AML-193 (cell line): ENCODE measurements at regions not wholly inside any gene's neighbourhood (a gene's known extent, or its start where the extent isn't known, plus 50 kb on each side); places are given as distances from the start of the nearest gene placed in this dataset.

Experiments used
- DNase-seq, 2 experiments: peaks; one replicate each; lab custom pipeline; 2025; lab: John Stamatoyannopoulos, UW

DNA sequence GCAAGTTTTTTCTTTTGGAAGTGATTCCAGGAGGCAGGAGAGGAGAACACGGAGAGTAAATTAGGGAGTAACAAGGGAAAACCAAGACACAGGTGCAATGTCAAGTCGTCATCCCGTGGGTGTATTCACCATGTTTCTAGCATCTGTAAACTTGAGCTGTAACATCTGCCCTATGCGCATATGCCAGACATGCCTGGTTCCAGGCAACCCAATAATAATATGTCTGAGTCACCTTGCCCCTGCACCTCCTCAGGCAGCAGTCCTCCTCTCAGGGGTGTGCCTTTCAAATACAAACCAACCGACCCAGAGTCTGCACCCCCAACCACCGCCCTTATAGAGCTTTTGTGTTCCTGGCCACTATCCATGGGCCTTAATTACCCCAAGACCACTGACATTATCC, 107.0 kb upstream of the PDE1C start:
- no peak for DNase-seq

GRCh38 chr7:32175099-32175498, 104.9 kb upstream of the PDE1C start:
- no peak for DNase-seq

DNA sequence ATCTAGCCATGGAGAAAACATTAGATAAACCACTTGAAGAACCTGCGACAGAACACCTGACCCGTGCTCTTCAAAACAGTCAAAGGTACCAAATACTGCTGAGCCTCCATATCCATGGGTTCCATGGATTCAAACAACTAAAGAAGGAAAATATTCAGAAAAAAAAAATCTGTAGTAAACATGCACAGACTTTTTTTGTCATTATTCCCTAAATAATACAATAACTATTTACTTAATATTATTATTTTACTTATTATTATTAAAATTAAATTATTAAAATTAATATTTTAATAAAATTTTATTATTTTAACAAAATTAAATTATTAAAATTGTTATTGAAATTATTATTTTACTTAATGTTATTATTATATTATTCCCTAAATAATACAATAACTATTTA, 101.0 kb upstream of the PDE1C start:
- no peak for DNase-seq

- no peak for DNase-seq
Measured at GRCh38 chr7:32170838-32171237, 100.6 kb upstream of the PDE1C start.

DNA sequence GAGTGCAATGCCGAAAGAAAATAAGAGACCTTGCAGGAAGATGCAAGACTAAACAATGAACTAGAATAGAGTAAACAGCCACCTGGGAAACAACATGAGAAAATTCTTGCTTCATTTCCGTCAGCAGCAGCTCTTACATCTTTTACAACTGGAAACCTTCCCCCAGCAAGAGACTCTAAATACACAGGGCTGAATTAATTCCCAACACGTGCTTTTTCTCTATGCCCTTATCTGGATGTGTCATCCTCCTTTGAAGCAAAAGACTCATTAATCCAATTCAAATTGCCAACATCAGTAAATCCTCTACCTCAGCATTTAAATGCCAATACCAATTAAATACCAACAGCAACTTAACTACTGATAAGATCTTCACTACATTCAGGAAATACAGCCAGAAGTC, 99.0 kb upstream of the PDE1C start:
- no peak for DNase-seq

DNA sequence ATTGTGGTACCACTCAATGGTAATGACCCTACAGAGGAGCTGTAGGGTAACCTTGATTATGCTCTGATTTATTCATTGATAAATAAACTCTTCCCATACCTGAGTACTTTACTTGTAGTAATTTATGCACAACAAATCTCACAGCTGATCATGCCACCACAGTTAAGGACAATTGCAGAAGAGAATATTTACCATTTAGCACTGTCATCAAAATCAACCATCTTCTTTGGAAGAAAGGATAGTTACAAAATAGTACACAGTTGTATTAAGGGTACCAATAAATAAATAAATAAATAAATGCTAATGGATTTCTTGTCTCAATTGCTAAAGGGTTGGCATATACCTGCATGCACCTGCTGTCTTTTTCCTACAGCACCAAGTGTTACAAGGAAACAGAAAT, 97.6 kb upstream of the PDE1C start:
- DNase-seq = no peak

- no peak for DNase-seq
Measured at GRCh38 chr7:32167256-32167655, 97.0 kb upstream of the PDE1C start.

- peak; percentile 13 to 25 for DNase-seq
Measured at GRCh38 chr7:32164341-32164996, 94.3 kb upstream of the PDE1C start.

- DNase-seq = no peak
Measured at GRCh38 chr7:32163896-32164295, 93.7 kb upstream of the PDE1C start.

DNA sequence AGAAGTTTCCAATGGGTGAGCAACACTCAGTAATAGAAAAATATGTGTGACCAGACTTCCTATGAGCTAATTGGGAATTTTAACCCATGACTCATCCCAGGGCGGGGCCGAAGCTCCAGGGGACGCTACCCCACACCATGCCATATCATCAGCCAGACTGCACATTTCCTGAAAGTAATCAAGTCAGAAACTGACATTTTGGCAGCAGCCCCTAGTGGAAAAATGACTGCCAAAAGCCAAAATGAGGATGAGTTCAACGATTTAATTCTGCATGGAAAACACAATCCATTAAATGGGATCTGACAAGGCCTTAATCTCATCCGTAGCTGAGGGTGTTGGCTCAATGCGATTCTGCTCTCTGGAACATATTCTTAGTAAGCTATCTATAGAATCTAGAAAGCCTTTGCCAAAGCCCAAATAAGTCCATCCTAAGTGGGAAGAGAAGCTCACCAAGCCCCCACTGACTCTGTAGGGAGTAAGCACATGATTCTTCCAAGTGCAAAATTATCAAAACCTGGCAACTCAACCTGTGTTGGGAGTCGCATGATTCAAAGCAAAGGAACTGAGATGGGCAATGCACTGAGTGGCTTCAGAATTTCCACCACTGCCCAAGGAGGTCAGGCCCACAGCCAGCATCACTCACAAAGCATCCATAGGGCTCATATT, 93.1 kb upstream of the PDE1C start:
- DNase-seq = no peak

- no peak for DNase-seq
Measured at GRCh38 chr7:32161708-32162107, 91.5 kb upstream of the PDE1C start.

- no peak for DNase-seq
Measured at GRCh38 chr7:32158751-32159745, 88.8 kb upstream of the PDE1C start.

GRCh38 chr7:32158076-32158475, 87.9 kb upstream of the PDE1C start:
- no peak for DNase-seq

DNA sequence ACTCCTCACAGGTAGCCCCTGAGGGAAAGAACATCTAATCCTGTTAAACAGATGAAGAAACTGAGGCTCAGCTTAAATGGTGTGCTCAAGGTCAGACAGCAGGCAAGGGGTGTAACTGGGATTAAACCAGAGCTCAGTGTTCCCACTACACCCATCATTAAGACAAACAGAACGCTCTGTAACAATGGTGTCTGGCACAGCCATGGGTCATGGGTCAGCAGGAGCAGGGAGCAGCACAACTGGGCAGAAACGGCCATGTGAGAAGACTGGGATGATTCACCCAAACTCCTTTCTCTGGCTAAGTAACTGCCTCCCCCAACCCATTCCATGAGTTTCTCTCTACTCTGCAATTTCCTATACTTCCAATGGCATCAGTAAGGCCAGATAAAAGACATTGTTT, 85.5 kb upstream of the PDE1C start:
- DNase-seq = no peak

DNA sequence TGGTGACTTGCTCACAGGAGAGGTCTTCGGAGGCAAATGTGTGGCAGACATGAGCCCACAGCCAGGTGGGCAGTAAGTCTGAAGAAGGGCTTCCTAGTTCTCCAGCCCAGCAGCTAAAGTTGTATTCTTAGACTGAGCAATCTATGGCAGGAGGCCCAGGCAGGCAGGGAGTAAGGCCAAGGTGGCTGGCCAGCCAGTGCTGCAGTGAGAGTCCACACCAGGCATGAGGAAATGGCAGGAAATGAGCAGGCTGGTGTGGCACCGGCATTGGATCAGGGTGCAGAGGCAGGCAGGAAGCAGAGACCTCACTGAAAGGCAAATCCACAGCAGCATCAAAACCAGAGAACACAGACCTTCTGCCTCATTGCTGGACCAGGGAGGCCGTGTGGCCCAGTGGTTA, 84.6 kb upstream of the PDE1C start:
- no peak for DNase-seq

DNA sequence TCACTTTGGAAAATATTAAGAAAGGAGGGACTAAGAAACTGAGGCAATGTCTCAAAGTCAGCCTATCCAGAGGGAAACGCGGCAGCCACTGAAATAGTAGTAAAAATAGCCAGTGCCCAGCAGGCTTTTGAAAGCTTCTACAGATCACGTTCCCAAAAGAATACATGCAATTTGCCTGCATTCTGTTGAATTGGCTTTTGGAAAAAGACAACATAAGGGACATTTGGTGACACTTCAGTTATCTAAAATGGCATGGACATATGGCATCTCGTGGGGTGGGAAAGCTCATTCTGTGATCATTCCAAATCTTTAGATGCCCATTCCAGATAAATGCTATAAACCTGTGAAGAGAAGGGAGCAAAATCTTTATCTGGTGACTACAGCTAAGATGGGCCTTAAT, 82.8 kb upstream of the PDE1C start:
- no peak for DNase-seq

DNA sequence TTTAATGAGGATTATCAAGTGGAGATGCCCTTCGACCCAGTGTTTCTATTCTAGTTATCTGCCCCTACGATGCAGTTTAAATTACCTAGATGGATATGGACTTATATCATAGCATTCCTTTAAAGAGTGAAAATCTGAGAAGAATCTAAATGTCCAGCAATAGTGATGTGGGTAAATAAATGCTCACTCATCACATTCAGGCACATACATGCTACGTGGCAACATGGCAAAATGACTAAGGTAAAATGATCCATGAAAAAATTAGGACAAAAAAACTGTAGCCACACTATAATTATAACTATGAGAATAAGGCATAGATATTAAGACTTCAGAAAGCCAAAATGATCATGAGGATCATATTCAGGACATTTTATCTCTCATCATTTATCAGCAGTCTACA, 82.4 kb upstream of the PDE1C start:
- no peak for DNase-seq

DNA sequence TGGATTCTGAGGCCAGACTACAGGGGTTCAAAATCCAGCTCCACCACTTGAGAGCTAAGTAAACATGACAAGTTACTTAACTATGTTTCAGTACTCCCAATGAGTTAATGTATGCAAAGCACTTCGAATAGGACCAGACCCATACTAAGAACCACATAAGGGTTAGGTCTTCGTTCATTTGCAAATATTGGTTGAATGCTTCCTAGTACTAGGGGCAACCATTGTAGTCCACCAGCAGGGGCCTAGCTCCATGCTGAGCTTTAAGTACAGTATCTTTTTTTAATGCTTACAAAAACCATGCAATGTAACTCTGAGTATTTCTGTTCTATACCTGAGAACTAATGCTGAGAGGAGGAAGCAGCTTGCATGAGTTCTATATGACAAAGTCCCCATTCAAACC, 80.4 kb upstream of the PDE1C start:
- DNase-seq = no peak

- no peak for DNase-seq
Measured at GRCh38 chr7:32150039-32150438, 79.8 kb upstream of the PDE1C start.

DNA sequence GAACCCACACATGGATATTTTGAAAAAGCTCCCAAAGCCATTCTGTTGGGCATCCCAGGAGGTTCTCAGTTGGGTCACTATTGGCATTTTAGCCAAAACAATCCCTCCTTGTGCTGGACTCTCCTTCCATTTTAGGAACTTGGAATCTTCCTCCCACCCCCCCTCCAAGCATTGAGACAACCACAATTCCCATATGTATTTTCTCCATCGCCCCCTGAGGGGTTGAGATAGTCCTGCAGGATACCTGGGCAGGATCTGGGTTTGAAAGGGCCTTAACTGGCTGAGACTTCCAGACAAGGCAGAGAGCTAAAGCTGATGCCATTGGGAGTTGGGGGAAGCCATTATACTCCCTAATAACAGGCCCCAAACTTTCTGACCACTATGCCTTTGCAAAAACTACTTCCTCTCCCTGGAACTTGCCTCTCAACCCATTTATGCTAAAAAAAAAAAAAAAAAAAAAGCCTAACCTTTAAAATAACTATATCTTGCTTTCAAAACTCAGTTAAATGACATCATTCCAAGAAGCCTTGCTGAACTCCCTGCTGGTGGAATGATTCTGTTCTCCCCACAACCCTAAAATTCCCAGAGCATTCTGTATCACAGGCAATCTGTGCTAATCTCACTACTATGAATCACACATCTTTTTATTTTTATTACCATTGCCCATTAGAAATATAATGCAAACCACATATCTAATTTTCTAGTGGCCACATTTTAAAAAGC, 77.5 kb upstream of the PDE1C start:
- DNase-seq = no peak

- DNase-seq = no peak
Measured at GRCh38 chr7:32145911-32146310, 75.7 kb upstream of the PDE1C start.

DNA sequence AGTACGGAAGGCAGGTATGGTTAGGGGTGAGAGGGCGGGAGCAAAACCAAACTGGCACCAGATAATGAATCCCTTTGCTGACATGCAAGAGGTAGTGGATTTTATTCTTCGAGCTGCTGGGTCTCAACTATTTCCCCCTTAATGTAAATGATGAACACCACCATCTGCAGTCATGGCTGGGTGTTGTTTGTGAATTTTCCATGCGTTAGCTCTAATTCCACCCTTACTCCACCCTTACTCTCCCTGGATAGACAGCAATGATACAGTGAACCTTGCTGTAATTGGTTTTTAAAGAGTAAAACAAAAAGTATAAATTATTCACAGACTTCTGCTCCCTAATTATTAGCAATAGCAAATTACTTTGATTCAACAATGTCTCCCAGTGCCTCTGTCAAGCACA, 74.5 kb upstream of the PDE1C start:
- no peak for DNase-seq
